ENCODE measurements at regions not wholly inside any gene's neighbourhood (a gene's known extent, or its start where the extent isn't known, plus 50 kb on each side); places are given as distances from the start of the nearest gene placed in this dataset.

DNA sequence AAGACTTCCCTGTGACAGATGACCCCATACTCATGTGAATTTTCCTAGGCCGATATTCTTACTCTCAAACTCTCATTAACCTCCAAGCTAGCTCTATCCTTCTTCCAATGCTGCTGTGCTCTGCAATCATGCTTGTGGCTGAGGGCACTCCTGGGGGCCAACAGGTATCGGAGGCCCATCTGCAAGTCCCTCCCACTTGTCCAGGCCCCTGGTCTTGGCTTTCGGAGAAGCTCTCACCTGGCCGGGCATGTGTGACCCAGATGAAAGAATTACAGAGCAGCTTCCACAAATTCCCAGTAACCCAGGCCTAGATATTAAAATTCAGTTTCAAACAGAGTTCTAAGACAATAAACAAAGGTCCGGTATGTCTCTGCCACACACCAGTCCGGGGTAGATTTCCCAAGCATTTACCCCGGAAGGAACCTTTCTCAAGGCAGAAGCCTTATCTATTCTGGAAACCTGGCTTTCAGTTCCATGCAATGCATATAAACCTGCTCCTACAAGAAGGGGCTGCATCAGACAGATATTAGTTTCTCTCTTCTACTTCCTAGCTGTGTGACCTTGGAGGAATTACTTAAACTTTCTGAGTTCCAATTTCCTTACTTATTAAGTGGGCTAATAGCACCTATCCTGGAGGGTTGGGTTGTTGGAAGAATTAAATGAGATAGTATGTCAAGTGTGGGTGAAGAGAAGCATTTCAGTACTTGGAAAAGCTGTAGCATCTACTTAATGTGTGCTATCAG, 270.8 kb downstream of the PTTG2 start:
- peak overlapping the region; percentile 44 to 85 (median 52) for H3K27ac Mint-ChIP-seq
- TF ChIP-seq, protein P1, sequence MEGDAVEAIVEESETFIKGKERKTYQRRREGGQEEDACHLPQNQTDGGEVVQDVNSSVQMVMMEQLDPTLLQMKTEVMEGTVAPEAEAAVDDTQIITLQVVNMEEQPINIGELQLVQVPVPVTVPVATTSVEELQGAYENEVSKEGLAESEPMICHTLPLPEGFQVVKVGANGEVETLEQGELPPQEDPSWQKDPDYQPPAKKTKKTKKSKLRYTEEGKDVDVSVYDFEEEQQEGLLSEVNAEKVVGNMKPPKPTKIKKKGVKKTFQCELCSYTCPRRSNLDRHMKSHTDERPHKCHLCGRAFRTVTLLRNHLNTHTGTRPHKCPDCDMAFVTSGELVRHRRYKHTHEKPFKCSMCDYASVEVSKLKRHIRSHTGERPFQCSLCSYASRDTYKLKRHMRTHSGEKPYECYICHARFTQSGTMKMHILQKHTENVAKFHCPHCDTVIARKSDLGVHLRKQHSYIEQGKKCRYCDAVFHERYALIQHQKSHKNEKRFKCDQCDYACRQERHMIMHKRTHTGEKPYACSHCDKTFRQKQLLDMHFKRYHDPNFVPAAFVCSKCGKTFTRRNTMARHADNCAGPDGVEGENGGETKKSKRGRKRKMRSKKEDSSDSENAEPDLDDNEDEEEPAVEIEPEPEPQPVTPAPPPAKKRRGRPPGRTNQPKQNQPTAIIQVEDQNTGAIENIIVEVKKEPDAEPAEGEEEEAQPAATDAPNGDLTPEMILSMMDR (IDR thresholded peaks at IDR 0.05; ENCODE audit: unreplicated experiment in 3 of 3) = no peak
- peaks cover 23% of the 10 kb centered on the region for H3K4me1 Mint-ChIP-seq
- H3K4me3 Mint-ChIP-seq = no peak overlapping the region
- no peaks in the 10 kb centered on the region for H3K27me3 Mint-ChIP-seq (ENCODE audit: low read depth)
- H3K9me3 Mint-ChIP-seq = no peaks in the 10 kb centered on the region
- H3K36me3 Mint-ChIP-seq (ENCODE audit: low read depth) = no peaks in the 10 kb centered on the region

DNA sequence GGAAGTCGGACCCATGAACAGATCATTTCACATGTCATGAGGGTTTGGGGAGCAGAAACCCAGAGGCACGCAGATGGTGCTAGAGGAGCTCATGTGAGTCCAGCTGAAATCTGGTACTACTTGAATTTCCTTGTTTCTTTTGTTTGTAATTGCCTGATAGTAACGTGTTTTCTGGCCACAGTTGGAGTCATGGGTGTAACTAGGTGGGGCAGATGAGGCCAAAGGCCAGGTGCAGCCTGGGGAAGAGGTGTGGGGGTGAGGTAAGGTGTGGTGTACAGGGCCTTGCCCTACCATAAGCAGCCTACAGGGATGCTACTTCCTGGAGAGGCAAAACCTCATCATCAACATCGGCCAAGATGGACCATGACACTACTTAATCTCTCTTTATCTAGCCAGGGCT, 271.4 kb downstream of the PTTG2 start:
- H3K4me3 Mint-ChIP-seq = no peak overlapping the region

DNA sequence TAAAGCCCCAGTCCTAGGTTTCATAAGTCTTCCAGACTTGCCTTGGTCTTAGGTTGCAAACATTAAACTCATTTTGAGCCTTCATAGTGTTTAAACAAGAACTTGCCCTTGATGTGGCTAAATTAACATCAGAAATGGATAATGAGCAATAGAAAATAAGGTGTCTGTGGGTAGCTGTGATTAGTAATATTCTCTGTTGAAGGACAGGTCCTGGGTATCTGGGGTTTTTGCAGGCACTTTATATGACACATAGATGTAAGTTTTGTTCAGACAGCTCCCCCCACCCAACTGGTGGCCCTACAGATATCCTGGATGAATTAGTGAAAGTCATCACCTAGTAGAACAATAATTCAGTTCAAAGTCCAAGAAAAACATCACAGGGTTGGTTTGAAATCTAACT, 272.5 kb downstream of the PTTG2 start:
- Mint-ChIP-seq H3K27ac (peak overlapping the region in 1 of 3 experiments; percentile 47), H3K4me3 (no peak overlapping the region), H3K27me3 (ENCODE audit: low read depth) (peaks cover 3% of the 10 kb centered on the region), H3K9me3 (no peaks in the 10 kb centered on the region), H3K36me3 (ENCODE audit: low read depth) (no peaks in the 10 kb centered on the region), H3K4me1 (peaks cover 14% of the 10 kb centered on the region)
- TF ChIP-seq, protein P1 (IDR thresholded peaks at IDR 0.05; ENCODE audit: unreplicated experiment in 3 of 3) = no peak

More for the DNA sequence above, 271.4 kb downstream of the PTTG2 start:
- H3K4me1 Mint-ChIP-seq = peaks cover 19% of the 10 kb centered on the region
- no peaks in the 10 kb centered on the region for H3K36me3 Mint-ChIP-seq (ENCODE audit: low read depth)
- no peaks in the 10 kb centered on the region for H3K27me3 Mint-ChIP-seq (ENCODE audit: low read depth)
- H3K27ac Mint-ChIP-seq = peak overlapping the region; percentile 14 to 52 (median 44)
- H3K9me3 Mint-ChIP-seq = no peaks in the 10 kb centered on the region
- TF ChIP-seq, protein P1 (IDR thresholded peaks at IDR 0.05; ENCODE audit: unreplicated experiment in 3 of 3) = no peak

DNA sequence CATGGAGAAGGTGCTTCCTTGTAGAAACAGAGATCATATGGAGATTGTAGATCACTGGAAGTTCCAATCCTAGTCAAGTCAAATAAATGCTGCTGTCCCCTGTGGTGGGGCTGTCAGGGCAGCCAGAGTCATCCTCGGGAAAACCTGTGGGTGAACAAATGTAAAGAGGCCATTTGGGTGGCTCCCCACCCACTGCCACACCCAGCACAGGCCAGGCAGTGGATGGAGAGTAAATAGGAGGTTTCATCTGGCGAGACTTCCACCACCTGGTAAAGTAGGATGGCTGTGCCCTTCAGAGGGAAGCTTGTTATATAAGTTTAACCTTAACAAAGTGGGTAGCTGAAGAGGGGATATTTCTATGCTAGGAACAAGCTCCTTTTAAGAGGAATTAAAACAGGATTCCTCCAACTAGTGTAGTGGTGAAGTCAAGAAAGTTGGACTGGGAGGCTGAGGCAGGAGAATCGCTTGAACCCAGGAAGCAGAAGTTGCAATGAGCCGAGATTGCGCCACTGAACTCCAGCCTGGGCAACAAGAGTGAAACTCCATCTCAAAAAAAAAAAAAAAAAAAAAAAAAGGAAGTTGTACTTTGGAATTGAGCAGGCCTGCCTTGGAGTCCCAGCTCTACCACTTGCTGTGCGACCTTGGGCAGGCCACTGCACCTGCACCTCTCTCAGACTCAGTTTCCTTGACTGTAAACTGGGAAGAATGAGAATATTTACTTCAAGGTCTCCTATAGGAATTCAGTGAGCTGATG, 273.7 kb downstream of the PTTG2 start:
- H3K27ac Mint-ChIP-seq = no peak overlapping the region
- H3K4me3 Mint-ChIP-seq = no peak overlapping the region
- H3K36me3 Mint-ChIP-seq (ENCODE audit: low read depth) = no peaks in the 10 kb centered on the region
- H3K4me1 Mint-ChIP-seq = peaks cover 14% of the 10 kb centered on the region
- no peaks in the 10 kb centered on the region for H3K9me3 Mint-ChIP-seq
- TF ChIP-seq, protein P1 (IDR thresholded peaks at IDR 0.05; ENCODE audit: unreplicated experiment in 3 of 3) = no peak
- peaks cover 3% of the 10 kb centered on the region for H3K27me3 Mint-ChIP-seq (ENCODE audit: low read depth)

DNA sequence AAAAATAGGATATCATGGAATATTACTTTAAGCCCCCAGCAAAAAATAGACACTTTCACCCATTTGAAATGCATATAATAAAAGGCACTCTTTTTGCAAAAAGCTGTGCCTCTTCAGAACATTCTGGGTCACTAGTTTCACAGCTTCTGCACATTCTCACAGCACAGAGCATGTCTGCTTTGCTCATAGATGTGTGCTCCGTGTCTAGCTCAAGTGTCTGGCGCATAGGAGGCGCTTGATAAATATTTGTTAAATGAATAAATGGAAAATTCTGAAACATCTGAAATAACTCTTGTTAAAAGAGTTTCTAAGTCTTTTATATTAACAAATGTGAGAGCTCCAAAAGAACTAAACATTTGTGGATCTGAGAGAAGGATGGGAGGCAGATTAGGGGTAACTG, 275.2 kb downstream of the PTTG2 start:
- TF ChIP-seq, protein P1 (IDR thresholded peaks at IDR 0.05; ENCODE audit: unreplicated experiment in 3 of 3) = no peak
- Mint-ChIP-seq H3K36me3 (ENCODE audit: low read depth) (no peaks in the 10 kb centered on the region), H3K27me3 (ENCODE audit: low read depth) (peaks cover 3% of the 10 kb centered on the region), H3K27ac (no peak overlapping the region), H3K4me1 (peaks cover 7% of the 10 kb centered on the region), H3K4me3 (no peak overlapping the region), H3K9me3 (no peaks in the 10 kb centered on the region)

All from nephron (organoid).